SK-N-SH treated with all-trans-retinoic acid at 6 μM for 48 hours (cell line): ENCODE measurements at regions not wholly inside any gene's neighbourhood (a gene's known extent, or its start where the extent isn't known, plus 50 kb on each side); places are given as distances from the start of the nearest gene placed in this dataset.

ENCODE experiments used
- ARNTL ChIP-seq: fragments of 450-650 bp; formaldehyde crosslinking; IDR thresholded peaks from 2 replicates; pipeline ENCODE4 v1.5.0; 2020; ENCODE audit warnings: low read depth, mild to moderate bottlenecking, moderate library complexity, borderline replicate concordance
- CSDC2 ChIP-seq: fragments of 250-450 bp; sonication (Bioruptor Pico); IDR thresholded peaks from 2 replicates; pipeline ENCODE4 v1.5.0; 2020; ENCODE audit warnings: mild to moderate bottlenecking, moderate library complexity
- OSR1 ChIP-seq: fragments of 250-450 bp; sonication (Bioruptor Pico); IDR thresholded peaks from 2 replicates; pipeline ENCODE4 v1.8.0; 2022; ENCODE audit warnings: moderate library complexity, mild to moderate bottlenecking, inconsistent platforms
- ZC3H10 ChIP-seq: fragments of 250-450 bp; sonication (Bioruptor Pico); IDR thresholded peaks from 2 replicates; pipeline ENCODE4 v1.5.1; 2021; ENCODE audit warnings: mild to moderate bottlenecking, moderate library complexity
- ZFP30 ChIP-seq: fragments of 450-650 bp; formaldehyde crosslinking; IDR thresholded peaks from 2 replicates; pipeline ENCODE4 v1.5.0; 2022; ENCODE audit warnings: mild to moderate bottlenecking, moderate library complexity
- ZNF565 ChIP-seq: fragments of 450-650 bp; formaldehyde crosslinking; conservative IDR thresholded peaks from 2 replicates; pipeline ENCODE4 v1.5.0; 2020; ENCODE audit warnings: low read depth, mild to moderate bottlenecking, moderate library complexity
- ZNF70 ChIP-seq: fragments of 450-650 bp; formaldehyde crosslinking; IDR thresholded peaks from 2 replicates; pipeline ENCODE4 v1.5.0; 2020; ENCODE audit warnings: mild to moderate bottlenecking, moderate library complexity
- TF ChIP-seq, protein P1 (sequence below): fragments of 250-450 bp; sonication (Bioruptor Pico); IDR thresholded peaks from 2 replicates; pipeline ENCODE4 v1.8.0; 2021; ENCODE audit warnings: low read depth, mild to moderate bottlenecking, moderate library complexity, borderline replicate concordance
- TF ChIP-seq, protein P2 (sequence below): fragments of 250-450 bp; sonication (Bioruptor Pico); IDR thresholded peaks from 2 replicates; pipeline ENCODE4 v1.5.0; 2020; ENCODE audit warnings: mild to moderate bottlenecking, moderate library complexity
- TF ChIP-seq, protein P3 (sequence below): fragments of 250-450 bp; sonication (Bioruptor Pico); IDR thresholded peaks from 2 replicates; pipeline ENCODE4 v1.8.0; 2020; ENCODE audit warnings: mild to moderate bottlenecking, moderate library complexity, borderline replicate concordance
- TF ChIP-seq, protein P4 (sequence below): fragments of 250-450 bp; sonication (Bioruptor Pico); IDR thresholded peaks from 2 replicates; pipeline ENCODE4 v1.5.1; 2020; ENCODE audit warnings: low read depth, mild to moderate bottlenecking, moderate library complexity

DNA sequence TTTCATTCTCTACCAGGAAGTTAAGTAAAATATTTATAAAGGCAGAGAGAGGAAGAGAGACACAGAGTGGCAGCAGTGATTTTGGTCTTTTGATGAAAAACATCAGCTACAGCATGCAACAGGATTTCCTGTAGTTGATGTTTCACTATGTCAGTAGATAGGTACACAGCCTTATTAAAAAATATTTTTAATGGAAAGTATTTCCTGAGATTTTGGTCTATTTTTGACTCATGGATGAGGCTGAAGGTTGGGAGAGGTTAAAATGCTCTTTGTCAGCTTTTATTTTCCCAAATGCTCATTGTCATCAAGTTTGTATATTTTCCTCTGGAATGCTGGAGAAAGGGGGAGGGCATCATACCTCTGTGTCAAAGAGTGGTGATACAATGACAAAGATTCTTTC, 1112.5 kb downstream of the CBLN2 start:
- no peak for TF ChIP-seq ZNF565 (CRISPR knock-in tag)
- TF ChIP-seq ZC3H10 (CRISPR knock-in tag) = no peak
- TF ChIP-seq ARNTL (CRISPR knock-in tag) = no peak
- TF ChIP-seq OSR1 (CRISPR knock-in tag) = no peak
- TF ChIP-seq, protein P1, sequence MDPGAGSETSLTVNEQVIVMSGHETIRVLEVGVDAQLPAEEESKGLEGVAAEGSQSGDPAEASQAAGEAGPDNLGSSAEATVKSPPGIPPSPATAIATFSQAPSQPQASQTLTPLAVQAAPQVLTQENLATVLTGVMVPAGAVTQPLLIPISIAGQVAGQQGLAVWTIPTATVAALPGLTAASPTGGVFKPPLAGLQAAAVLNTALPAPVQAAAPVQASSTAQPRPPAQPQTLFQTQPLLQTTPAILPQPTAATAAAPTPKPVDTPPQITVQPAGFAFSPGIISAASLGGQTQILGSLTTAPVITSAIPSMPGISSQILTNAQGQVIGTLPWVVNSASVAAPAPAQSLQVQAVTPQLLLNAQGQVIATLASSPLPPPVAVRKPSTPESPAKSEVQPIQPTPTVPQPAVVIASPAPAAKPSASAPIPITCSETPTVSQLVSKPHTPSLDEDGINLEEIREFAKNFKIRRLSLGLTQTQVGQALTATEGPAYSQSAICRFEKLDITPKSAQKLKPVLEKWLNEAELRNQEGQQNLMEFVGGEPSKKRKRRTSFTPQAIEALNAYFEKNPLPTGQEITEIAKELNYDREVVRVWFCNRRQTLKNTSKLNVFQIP (CRISPR knock-in tag) = no peak
- TF ChIP-seq ZFP30 (CRISPR knock-in tag) = no peak
- TF ChIP-seq, protein P2, sequence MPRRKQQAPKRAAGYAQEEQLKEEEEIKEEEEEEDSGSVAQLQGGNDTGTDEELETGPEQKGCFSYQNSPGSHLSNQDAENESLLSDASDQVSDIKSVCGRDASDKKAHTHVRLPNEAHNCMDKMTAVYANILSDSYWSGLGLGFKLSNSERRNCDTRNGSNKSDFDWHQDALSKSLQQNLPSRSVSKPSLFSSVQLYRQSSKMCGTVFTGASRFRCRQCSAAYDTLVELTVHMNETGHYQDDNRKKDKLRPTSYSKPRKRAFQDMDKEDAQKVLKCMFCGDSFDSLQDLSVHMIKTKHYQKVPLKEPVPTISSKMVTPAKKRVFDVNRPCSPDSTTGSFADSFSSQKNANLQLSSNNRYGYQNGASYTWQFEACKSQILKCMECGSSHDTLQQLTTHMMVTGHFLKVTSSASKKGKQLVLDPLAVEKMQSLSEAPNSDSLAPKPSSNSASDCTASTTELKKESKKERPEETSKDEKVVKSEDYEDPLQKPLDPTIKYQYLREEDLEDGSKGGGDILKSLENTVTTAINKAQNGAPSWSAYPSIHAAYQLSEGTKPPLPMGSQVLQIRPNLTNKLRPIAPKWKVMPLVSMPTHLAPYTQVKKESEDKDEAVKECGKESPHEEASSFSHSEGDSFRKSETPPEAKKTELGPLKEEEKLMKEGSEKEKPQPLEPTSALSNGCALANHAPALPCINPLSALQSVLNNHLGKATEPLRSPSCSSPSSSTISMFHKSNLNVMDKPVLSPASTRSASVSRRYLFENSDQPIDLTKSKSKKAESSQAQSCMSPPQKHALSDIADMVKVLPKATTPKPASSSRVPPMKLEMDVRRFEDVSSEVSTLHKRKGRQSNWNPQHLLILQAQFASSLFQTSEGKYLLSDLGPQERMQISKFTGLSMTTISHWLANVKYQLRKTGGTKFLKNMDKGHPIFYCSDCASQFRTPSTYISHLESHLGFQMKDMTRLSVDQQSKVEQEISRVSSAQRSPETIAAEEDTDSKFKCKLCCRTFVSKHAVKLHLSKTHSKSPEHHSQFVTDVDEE (CRISPR knock-in tag) = no peak
- TF ChIP-seq, protein P3, sequence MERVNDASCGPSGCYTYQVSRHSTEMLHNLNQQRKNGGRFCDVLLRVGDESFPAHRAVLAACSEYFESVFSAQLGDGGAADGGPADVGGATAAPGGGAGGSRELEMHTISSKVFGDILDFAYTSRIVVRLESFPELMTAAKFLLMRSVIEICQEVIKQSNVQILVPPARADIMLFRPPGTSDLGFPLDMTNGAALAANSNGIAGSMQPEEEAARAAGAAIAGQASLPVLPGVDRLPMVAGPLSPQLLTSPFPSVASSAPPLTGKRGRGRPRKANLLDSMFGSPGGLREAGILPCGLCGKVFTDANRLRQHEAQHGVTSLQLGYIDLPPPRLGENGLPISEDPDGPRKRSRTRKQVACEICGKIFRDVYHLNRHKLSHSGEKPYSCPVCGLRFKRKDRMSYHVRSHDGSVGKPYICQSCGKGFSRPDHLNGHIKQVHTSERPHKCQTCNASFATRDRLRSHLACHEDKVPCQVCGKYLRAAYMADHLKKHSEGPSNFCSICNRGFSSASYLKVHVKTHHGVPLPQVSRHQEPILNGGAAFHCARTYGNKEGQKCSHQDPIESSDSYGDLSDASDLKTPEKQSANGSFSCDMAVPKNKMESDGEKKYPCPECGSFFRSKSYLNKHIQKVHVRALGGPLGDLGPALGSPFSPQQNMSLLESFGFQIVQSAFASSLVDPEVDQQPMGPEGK = no peak
- no peak for TF ChIP-seq CSDC2 (CRISPR knock-in tag)
- TF ChIP-seq, protein P4, sequence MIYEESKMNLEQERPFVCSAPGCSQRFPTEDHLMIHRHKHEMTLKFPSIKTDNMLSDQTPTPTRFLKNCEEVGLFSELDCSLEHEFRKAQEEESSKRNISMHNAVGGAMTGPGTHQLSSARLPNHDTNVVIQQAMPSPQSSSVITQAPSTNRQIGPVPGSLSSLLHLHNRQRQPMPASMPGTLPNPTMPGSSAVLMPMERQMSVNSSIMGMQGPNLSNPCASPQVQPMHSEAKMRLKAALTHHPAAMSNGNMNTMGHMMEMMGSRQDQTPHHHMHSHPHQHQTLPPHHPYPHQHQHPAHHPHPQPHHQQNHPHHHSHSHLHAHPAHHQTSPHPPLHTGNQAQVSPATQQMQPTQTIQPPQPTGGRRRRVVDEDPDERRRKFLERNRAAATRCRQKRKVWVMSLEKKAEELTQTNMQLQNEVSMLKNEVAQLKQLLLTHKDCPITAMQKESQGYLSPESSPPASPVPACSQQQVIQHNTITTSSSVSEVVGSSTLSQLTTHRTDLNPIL (CRISPR knock-in tag) = no peak
- no peak for TF ChIP-seq ZNF70
